Peyer's patch (tissue), 4 donors: ENCODE measurements at regions not wholly inside any gene's neighbourhood (a gene's known extent, or its start where the extent isn't known, plus 50 kb on each side); places are given as distances from the start of the nearest gene placed in this dataset.

Experiments used
- POLR2A ChIP-seq, 2 donors: fragments of 450-650 bp; IDR thresholded peaks; one replicate each; pipeline ENCODE4 v1.5.1; 2017; ENCODE audit warnings: antibody characterized with exemption in 2 of 2, mild to moderate bottlenecking in 2 of 2, moderate library complexity in 2 of 2
- TF ChIP-seq, protein P1 (sequence below), 6 experiments: fragments of 450-650 bp in 4 of 6; fragments of 200-600 bp in 2 of 6; sonication (generic) in 1 of 6; IDR thresholded peaks; one replicate each; pipeline ENCODE4 v1.5.1; 2017 to 2019; ENCODE audit warnings: antibody characterized with exemption in 6 of 6, mild to moderate bottlenecking in 3 of 6, moderate library complexity in 1 of 6

DNA sequence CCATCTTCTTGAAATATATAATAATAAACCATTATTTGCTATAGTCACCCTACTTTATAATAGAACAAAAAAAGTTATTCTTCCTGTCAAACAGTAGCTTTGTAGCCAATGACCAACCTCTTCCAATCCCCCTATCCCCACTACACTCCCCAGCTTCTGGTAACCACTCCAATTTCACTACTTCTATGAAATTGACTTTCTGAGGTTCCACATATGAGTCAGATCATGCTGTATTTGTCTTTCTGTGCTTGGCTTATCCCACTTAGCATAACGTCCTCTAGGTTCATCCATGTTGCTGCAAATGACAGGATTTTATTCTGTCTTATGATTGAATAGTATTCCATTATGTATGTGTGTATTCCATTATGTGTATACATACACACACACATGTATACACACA lies 809.7 kb upstream of the NDST4 start:
- no peak for TF ChIP-seq POLR2A (IDR thresholded peaks at IDR 0.05)
- TF ChIP-seq, protein P1, sequence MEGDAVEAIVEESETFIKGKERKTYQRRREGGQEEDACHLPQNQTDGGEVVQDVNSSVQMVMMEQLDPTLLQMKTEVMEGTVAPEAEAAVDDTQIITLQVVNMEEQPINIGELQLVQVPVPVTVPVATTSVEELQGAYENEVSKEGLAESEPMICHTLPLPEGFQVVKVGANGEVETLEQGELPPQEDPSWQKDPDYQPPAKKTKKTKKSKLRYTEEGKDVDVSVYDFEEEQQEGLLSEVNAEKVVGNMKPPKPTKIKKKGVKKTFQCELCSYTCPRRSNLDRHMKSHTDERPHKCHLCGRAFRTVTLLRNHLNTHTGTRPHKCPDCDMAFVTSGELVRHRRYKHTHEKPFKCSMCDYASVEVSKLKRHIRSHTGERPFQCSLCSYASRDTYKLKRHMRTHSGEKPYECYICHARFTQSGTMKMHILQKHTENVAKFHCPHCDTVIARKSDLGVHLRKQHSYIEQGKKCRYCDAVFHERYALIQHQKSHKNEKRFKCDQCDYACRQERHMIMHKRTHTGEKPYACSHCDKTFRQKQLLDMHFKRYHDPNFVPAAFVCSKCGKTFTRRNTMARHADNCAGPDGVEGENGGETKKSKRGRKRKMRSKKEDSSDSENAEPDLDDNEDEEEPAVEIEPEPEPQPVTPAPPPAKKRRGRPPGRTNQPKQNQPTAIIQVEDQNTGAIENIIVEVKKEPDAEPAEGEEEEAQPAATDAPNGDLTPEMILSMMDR (IDR thresholded peaks at IDR 0.05): no peak
